Smooth muscle cell (in vitro differentiated cells): ENCODE measurements at regions not wholly inside any gene's neighbourhood (a gene's known extent, or its start where the extent isn't known, plus 50 kb on each side); places are given as distances from the start of the nearest gene placed in this dataset.

Experiments
- DNase-seq: peaks from one replicate; lab custom pipeline; 2025; ENCODE audit not compliant: unreplicated experiment; lab: John Stamatoyannopoulos, UW
- H2AFZ ChIP-seq: fragments of 200-600 bp; sonication (generic); 2 replicates; pipeline ENCODE4 v1.6.0; 2016; ENCODE audit warnings: antibody characterized with exemption, low read depth, mild to moderate bottlenecking
- H3F3A ChIP-seq: fragments of 200-600 bp; sonication (generic); 2 replicates; pipeline ENCODE4 v1.6.0; 2017; ENCODE audit warnings: antibody characterized with exemption, low read depth
- H3K27ac ChIP-seq: fragments of 200-600 bp; sonication (generic); 2 replicates; pipeline ENCODE4 v1.5.1; 2016; ENCODE audit warnings: low read depth, mild to moderate bottlenecking
- H3K27me3 ChIP-seq: fragments of 200-600 bp; sonication (generic); 2 replicates; pipeline ENCODE4 v1.6.1; 2016; ENCODE audit warnings: low read depth, mild to moderate bottlenecking
- H3K36me3 ChIP-seq: fragments of 200-600 bp; sonication (generic); 2 replicates; pipeline ENCODE4 v1.5.1; 2016; ENCODE audit warnings: low read depth
- H3K4me1 ChIP-seq: fragments of 200-600 bp; sonication (generic); 2 replicates; pipeline ENCODE4 v1.5.1; 2016; ENCODE audit warnings: low read depth
- H3K4me2 ChIP-seq: fragments of 200-600 bp; sonication (generic); 2 replicates; pipeline ENCODE4 v1.6.0; 2016; ENCODE audit warnings: mild to moderate bottlenecking
- H3K4me3 ChIP-seq: fragments of 200-600 bp; sonication (generic); 2 replicates; pipeline ENCODE4 v1.5.1; 2016; ENCODE audit warnings: mild to moderate bottlenecking
- H3K79me2 ChIP-seq: fragments of 200-600 bp; sonication (generic); 2 replicates; pipeline ENCODE4 v1.6.0; 2016; ENCODE audit warnings: low read depth, mild to moderate bottlenecking
- H3K9ac ChIP-seq: fragments of 200-600 bp; sonication (generic); 2 replicates; pipeline ENCODE4 v1.6.0; 2016; ENCODE audit warnings: low read depth
- H3K9me3 ChIP-seq: fragments of 200-600 bp; sonication (generic); replicated peaks from 2 replicates; pipeline ENCODE4 v1.5.1; 2016; ENCODE audit warnings: low read depth
- H4K20me1 ChIP-seq: fragments of 200-600 bp; sonication (generic); 2 replicates; pipeline ENCODE4 v1.6.0; 2016; ENCODE audit warnings: low read depth
- CTCF ChIP-seq: fragments of 200-600 bp; sonication (generic); IDR thresholded peaks from 2 replicates; pipeline ENCODE4 v1.5.1; 2017; ENCODE audit warnings: borderline replicate concordance, mild to moderate bottlenecking, antibody characterized with exemption; ENCODE audit not compliant: insufficient read depth, poor library complexity, severe bottlenecking
- WGBS: methylation state at CpG from one replicate; pipeline ENCODE4 v1.1.7; 2016; ENCODE audit warnings: low lambda C conversion rate; 5-methylcytosine and 5-hydroxymethylcytosine counted together

- TF ChIP-seq CTCF: no peak
- Histone ChIP-seq H2AFZ (no peak overlapping the region), H3K36me3 (no peaks in the 10 kb centered on the region), H3K4me2 (no peak overlapping the region), H3K9me3 (no peaks in the 10 kb centered on the region), H3K4me1 (no peaks in the 10 kb centered on the region), H3K27ac (no peak overlapping the region), H3K27me3 (peaks cover 7% of the 10 kb centered on the region), H4K20me1 (no peaks in the 10 kb centered on the region), H3K9ac (no peak overlapping the region), H3K4me3 (no peak overlapping the region), H3K79me2 (no peaks in the 10 kb centered on the region), H3F3A (no peaks in the 10 kb centered on the region)
- DNase-seq: no peak
- 77% methylated on average over 3 of the region's 3 CpGs for WGBS
Observed at GRCh38 chr3:21801631-21802030, 50.6 kb upstream of the ZNF385D start.

DNA sequence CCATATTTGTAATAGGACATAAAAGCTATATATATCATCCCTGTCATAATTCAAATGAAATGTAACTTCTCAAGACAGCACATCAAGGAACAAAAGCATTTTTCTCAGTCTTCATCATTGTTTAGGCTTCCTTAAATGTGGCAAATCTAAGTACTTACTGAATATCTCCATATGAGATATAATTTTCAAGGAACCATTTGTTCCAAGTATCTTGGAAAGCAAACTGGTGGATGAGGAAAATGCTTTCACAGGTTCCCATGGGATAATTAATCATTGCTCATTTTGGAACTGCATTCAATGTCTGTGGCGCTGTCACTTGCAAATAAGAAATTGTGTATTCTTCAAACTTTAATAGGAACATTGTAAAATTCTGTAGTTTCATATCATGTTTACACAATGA lies 52.6 kb upstream of the ZNF385D start:
- Histone ChIP-seq H4K20me1 (no peaks in the 10 kb centered on the region), H3K79me2 (no peaks in the 10 kb centered on the region), H2AFZ (no peak overlapping the region), H3K4me3 (no peak overlapping the region), H3K9me3 (no peaks in the 10 kb centered on the region), H3K27ac (no peak overlapping the region), H3K27me3 (peaks cover 7% of the 10 kb centered on the region), H3K4me1 (no peaks in the 10 kb centered on the region), H3K4me2 (no peak overlapping the region), H3F3A (no peaks in the 10 kb centered on the region), H3K9ac (no peak overlapping the region), H3K36me3 (no peaks in the 10 kb centered on the region)
- no peak for TF ChIP-seq CTCF
- WGBS: 87% methylated on average over 1 of the region's 1 CpG
- DNase-seq: no peak

DNA sequence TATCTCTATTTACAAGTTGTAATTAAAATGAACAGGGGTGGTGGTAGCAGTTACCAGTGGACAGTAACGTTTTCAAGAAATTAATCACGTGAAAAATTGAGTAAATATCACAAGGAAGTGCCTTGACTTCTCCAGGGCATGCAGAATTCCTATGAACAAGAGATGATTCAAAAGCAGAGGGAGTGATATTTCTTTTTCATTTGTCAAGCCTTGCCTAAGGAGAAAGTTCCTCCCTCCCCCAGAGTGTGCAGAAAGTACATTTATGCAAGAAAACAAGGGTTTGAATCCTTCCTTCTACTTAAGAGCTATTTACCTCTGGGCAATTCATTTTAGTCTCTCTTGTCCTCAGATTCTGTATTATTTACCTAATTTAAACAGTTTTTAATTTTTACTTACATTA lies 53.3 kb upstream of the ZNF385D start:
- Histone ChIP-seq H3K36me3 (no peaks in the 10 kb centered on the region), H2AFZ (no peak overlapping the region), H3K4me3 (no peak overlapping the region), H3K27ac (no peak overlapping the region), H3K9ac (no peak overlapping the region), H3F3A (no peaks in the 10 kb centered on the region), H3K4me1 (no peaks in the 10 kb centered on the region), H3K79me2 (no peaks in the 10 kb centered on the region), H3K9me3 (no peaks in the 10 kb centered on the region), H3K4me2 (no peak overlapping the region), H4K20me1 (no peaks in the 10 kb centered on the region), H3K27me3 (peaks cover 7% of the 10 kb centered on the region)
- no peak for DNase-seq
- no peak for TF ChIP-seq CTCF
- 79% methylated on average over 2 of the region's 2 CpGs for WGBS

GRCh38 chr3:21806733-21807132 lies 55.7 kb upstream of the ZNF385D start:
- no peaks in the 10 kb centered on the region for H3K4me1 ChIP-seq
- WGBS: 94% methylated on average over 1 of the region's 1 CpG
- H3K27ac ChIP-seq: no peak overlapping the region
- no peak overlapping the region for H3K4me2 ChIP-seq
- H3K9me3 ChIP-seq: no peaks in the 10 kb centered on the region
- no peak for DNase-seq
- H3K36me3 ChIP-seq: no peaks in the 10 kb centered on the region
- peaks cover 7% of the 10 kb centered on the region for H3K27me3 ChIP-seq
- no peak overlapping the region for H2AFZ ChIP-seq
- no peaks in the 10 kb centered on the region for H3K79me2 ChIP-seq
- H3K4me3 ChIP-seq: no peak overlapping the region
- no peak for TF ChIP-seq CTCF
- H3K9ac ChIP-seq: no peak overlapping the region
- H4K20me1 ChIP-seq: no peaks in the 10 kb centered on the region
- H3F3A ChIP-seq: no peaks in the 10 kb centered on the region
